Neuronal stem cell (in vitro differentiated cells): ENCODE measurements at regions not wholly inside any gene's neighbourhood (a gene's known extent, or its start where the extent isn't known, plus 50 kb on each side); places are given as distances from the start of the nearest gene placed in this dataset.

Experiments used
- DNase-seq: peaks from one replicate; pipeline ENCODE4 v3.0.0-alpha.2; 2013; ENCODE audit warnings: low spot score
- H2AFZ ChIP-seq: one replicate; pipeline ENCODE4 v1.6.1; 2013; ENCODE audit warnings: mild to moderate bottlenecking, low read length, inconsistent platforms
- H2AK5ac ChIP-seq: 2 replicates; pipeline ENCODE4 v1.6.1; 2013; ENCODE audit warnings: low read depth, mild to moderate bottlenecking, inconsistent platforms, low read length, moderate library complexity, mixed read lengths
- H2BK120ac ChIP-seq: 2 replicates; pipeline ENCODE4 v1.6.1; 2013; ENCODE audit warnings: low read depth, mild to moderate bottlenecking, inconsistent platforms, low read length, moderate library complexity, mixed read lengths
- H2BK12ac ChIP-seq: one replicate; pipeline ENCODE4 v1.6.1; 2013; ENCODE audit warnings: low read length, inconsistent platforms
- H2BK15ac ChIP-seq: 2 replicates; pipeline ENCODE4 v1.6.1; 2013; ENCODE audit warnings: mild to moderate bottlenecking, low read length, inconsistent platforms, mixed read lengths
- H2BK5ac ChIP-seq: one replicate; pipeline ENCODE4 v1.6.1; 2013; ENCODE audit warnings: inconsistent platforms, mild to moderate bottlenecking, low read length, moderate library complexity
- H3K14ac ChIP-seq: one replicate; pipeline ENCODE4 v1.6.1; 2013; ENCODE audit warnings: low read length, inconsistent platforms
- H3K18ac ChIP-seq: 2 replicates; pipeline ENCODE4 v1.6.1; 2013; ENCODE audit warnings: low read length, inconsistent platforms
- H3K23ac ChIP-seq: 2 replicates; pipeline ENCODE4 v1.6.1; 2013; ENCODE audit warnings: low read depth, mild to moderate bottlenecking, mixed read lengths, low read length, inconsistent platforms; ENCODE audit not compliant: poor library complexity
- H3K27ac ChIP-seq: replicated peaks from 3 replicates; pipeline ENCODE4 v1.5.1; 2013; ENCODE audit warnings: low read length, inconsistent platforms
- H3K27me3 ChIP-seq, 3 experiments: 2 replicates each; pipeline ENCODE4 v1.6.1; 2013; ENCODE audit warnings: low read length in 3 of 3, mild to moderate bottlenecking in 2 of 3, inconsistent platforms in 1 of 3, low read depth in 1 of 3, mixed read lengths in 1 of 3, moderate library complexity in 1 of 3; ENCODE audit not compliant: control insufficient read depth in 3 of 3, insufficient read depth in 3 of 3
- H3K36me3 ChIP-seq, 2 donors: replicated peaks in 1 of 2; 2 replicates each; pipeline ENCODE4 v1.6.1; 2013; ENCODE audit warnings: low read length in 2 of 2; ENCODE audit not compliant: control insufficient read depth in 2 of 2, insufficient read depth in 2 of 2
- H3K4ac ChIP-seq: 2 replicates; pipeline ENCODE4 v1.6.1; 2013; ENCODE audit warnings: inconsistent platforms, mild to moderate bottlenecking, low read length, moderate library complexity
- H3K4me1 ChIP-seq, 2 donors: 1 replicate in 1 of 2; 2 replicates in 1 of 2; pipeline ENCODE4 v1.6.1; 2013; ENCODE audit warnings: low read length in 2 of 2, low read depth in 1 of 2; ENCODE audit not compliant: control insufficient read depth in 2 of 2, insufficient read depth in 1 of 2
- H3K4me2 ChIP-seq: one replicate; pipeline ENCODE4 v1.6.1; 2013; ENCODE audit warnings: mild to moderate bottlenecking, low read length, inconsistent platforms; ENCODE audit not compliant: insufficient read depth, poor library complexity, severe bottlenecking
- H3K4me3 ChIP-seq, 2 donors: 2 replicates each; pipeline ENCODE4 v1.5.1; 2013; ENCODE audit warnings: low read length in 2 of 2, mild to moderate bottlenecking in 2 of 2, inconsistent platforms in 1 of 2, moderate library complexity in 1 of 2
- H3K79me1 ChIP-seq: one replicate; pipeline ENCODE4 v1.6.1; 2013; ENCODE audit warnings: low read depth, mild to moderate bottlenecking, inconsistent platforms, low read length, moderate library complexity
- H3K9ac ChIP-seq: one replicate; pipeline ENCODE4 v1.6.1; 2013; ENCODE audit warnings: mild to moderate bottlenecking, low read depth, low read length, inconsistent platforms; ENCODE audit not compliant: poor library complexity
- H3K9me3 ChIP-seq, 2 donors: replicated peaks in 1 of 2; 2 replicates each; pipeline versions ENCODE3 to v1.6.1; 2013; ENCODE audit warnings: low read length in 2 of 2, mild to moderate bottlenecking in 2 of 2, inconsistent platforms in 1 of 2, low read depth in 1 of 2, mixed read lengths in 1 of 2, moderate library complexity in 1 of 2; ENCODE audit not compliant: control insufficient read depth in 2 of 2, insufficient read depth in 1 of 2
- H4K8ac ChIP-seq: one replicate; pipeline ENCODE4 v1.6.1; 2013; ENCODE audit warnings: low read depth, mild to moderate bottlenecking, inconsistent platforms, low read length, moderate library complexity
- H4K91ac ChIP-seq: one replicate; pipeline ENCODE4 v1.6.1; 2013; ENCODE audit warnings: low read length, low read depth, mild to moderate bottlenecking, inconsistent platforms; ENCODE audit not compliant: poor library complexity
- WGBS, 2 donors: extraction: QIAGEN DNeasy Blood & Tissue Kit; methylation state at CpG; one replicate each; pipeline ENCODE4 v1.1.7; 2013; ENCODE audit warnings: missing lambda C conversion rate in 2 of 2, mixed read lengths in 1 of 2; ENCODE audit not compliant: insufficient read length in 2 of 2, insufficient replicate concordance in 1 of 2; ENCODE audit errors: extremely low coverage in 2 of 2; 5-methylcytosine and 5-hydroxymethylcytosine counted together

- Histone ChIP-seq H2AFZ (no peak overlapping the region), H3K4me1 (no peaks in the 10 kb centered on the region), H3K27ac (no peak overlapping the region), H4K8ac (no peak overlapping the region), H3K27me3 (no peaks in the 10 kb centered on the region), H2AK5ac (no peak overlapping the region), H3K14ac (no peak overlapping the region), H3K9ac (no peak overlapping the region), H3K79me1 (no peaks in the 10 kb centered on the region), H2BK5ac (no peak overlapping the region), H3K23ac (no peak overlapping the region), H3K4me3 (no peak overlapping the region), H3K4me2 (no peak overlapping the region), H4K91ac (no peak overlapping the region), H2BK120ac (no peak overlapping the region), H3K4ac (no peak overlapping the region), H3K9me3 (no peaks in the 10 kb centered on the region), H3K18ac (no peak overlapping the region), H3K36me3 (no peaks in the 10 kb centered on the region), H2BK12ac (no peak overlapping the region), H2BK15ac (no peak overlapping the region)
- WGBS, 2 donors, result no CpG with 5 or more reads among the region's 7 CpGs
- DNase-seq, result no peak
These were observed 168.0 kb downstream of the DKK1 start for GRCh38 chr10:52481986-52482555.

- H2BK12ac ChIP-seq, result no peak overlapping the region
- no peak overlapping the region for H3K4me3 ChIP-seq
- no peak overlapping the region for H3K14ac ChIP-seq
- H3K23ac ChIP-seq, result no peak overlapping the region
- H3K36me3 ChIP-seq, result no peaks in the 10 kb centered on the region
- no CpG with 5 or more reads among the region's 3 CpGs for WGBS, 2 donors
- H2AK5ac ChIP-seq, result no peak overlapping the region
- H3K9me3 ChIP-seq, result no peaks in the 10 kb centered on the region
- no peak overlapping the region for H3K9ac ChIP-seq
- H3K4me1 ChIP-seq, result no peaks in the 10 kb centered on the region
- no peak overlapping the region for H3K4ac ChIP-seq
- H4K91ac ChIP-seq, result no peak overlapping the region
- no peak overlapping the region for H3K27ac ChIP-seq
- H2AFZ ChIP-seq, result no peak overlapping the region
- H2BK15ac ChIP-seq, result no peak overlapping the region
- no peak overlapping the region for H3K4me2 ChIP-seq
- DNase-seq, result no peak
- no peak overlapping the region for H2BK5ac ChIP-seq
- no peak overlapping the region for H2BK120ac ChIP-seq
- no peak overlapping the region for H3K18ac ChIP-seq
- H3K27me3 ChIP-seq, result no peaks in the 10 kb centered on the region
- no peaks in the 10 kb centered on the region for H3K79me1 ChIP-seq
- H4K8ac ChIP-seq, result no peak overlapping the region
These were observed 169.5 kb downstream of the DKK1 start for GRCh38 chr10:52483587-52483986.

DNA sequence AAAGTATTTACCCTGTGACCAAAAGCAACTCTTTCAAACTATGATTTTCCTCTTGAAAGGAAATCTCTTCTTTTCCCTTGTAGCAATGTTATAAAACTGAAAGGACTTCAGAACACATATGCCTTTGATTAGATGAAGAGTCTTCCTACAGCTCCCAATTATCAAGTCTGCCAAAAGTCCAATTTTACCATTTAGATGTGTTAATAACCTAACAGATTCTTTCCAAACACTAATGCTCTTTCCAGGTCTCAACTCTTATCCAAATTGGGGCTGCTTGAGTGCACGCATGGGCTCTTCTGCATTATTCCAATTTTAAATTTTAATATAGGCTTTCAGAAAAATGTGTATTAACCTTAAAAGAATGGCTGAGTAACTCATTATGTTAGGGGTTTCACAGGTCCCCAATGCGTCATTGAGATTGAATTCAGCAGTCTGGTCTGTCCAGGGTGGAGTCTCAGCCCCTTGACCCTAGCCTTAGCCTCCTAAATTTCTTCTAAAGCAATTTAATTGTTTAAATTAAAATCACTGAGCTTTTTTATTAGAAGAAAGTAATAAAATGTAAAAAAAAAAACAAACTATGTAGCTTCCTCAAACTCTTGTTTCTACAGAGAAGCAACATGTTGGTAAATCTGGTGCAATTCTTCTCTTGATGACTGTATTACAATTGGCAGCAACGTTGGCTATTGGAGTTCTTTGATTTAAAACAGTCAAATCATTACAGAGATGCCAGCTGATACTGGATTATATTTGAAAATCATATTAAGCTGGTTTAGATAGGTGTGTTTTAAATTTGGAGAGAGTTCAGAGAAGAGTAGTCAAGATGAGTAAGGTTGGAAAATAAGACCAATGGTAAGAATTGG is 170.4 kb downstream of the DKK1 start:
- H3K36me3 ChIP-seq, result no peaks in the 10 kb centered on the region
- H3K9ac ChIP-seq, result no peak overlapping the region
- H3K18ac ChIP-seq, result no peak overlapping the region
- no peak overlapping the region for H2AK5ac ChIP-seq
- H3K9me3 ChIP-seq, result no peaks in the 10 kb centered on the region
- no peak overlapping the region for H2BK5ac ChIP-seq
- DNase-seq, result no peak
- H3K4me1 ChIP-seq, result no peaks in the 10 kb centered on the region
- H4K8ac ChIP-seq, result no peak overlapping the region
- no peak overlapping the region for H3K27ac ChIP-seq
- H3K4ac ChIP-seq, result no peak overlapping the region
- no peak overlapping the region for H2BK15ac ChIP-seq
- H4K91ac ChIP-seq, result no peak overlapping the region
- whole genome bisulfite sequencing, 2 donors, result no CpG with 5 or more reads among the region's 3 CpGs
- no peaks in the 10 kb centered on the region for H3K79me1 ChIP-seq
- H3K4me2 ChIP-seq, result no peak overlapping the region
- H3K23ac ChIP-seq, result no peak overlapping the region
- no peak overlapping the region for H2BK120ac ChIP-seq
- no peak overlapping the region for H3K14ac ChIP-seq
- H2AFZ ChIP-seq, result no peak overlapping the region
- H2BK12ac ChIP-seq, result no peak overlapping the region
- H3K27me3 ChIP-seq, result no peaks in the 10 kb centered on the region
- H3K4me3 ChIP-seq, result no peak overlapping the region

GRCh38 chr10:52485462-52485861 is 171.4 kb downstream of the DKK1 start:
- Histone ChIP-seq H2AK5ac (no peak overlapping the region), H3K4me1 (no peaks in the 10 kb centered on the region), H2BK5ac (no peak overlapping the region), H3K9ac (no peak overlapping the region), H3K27me3 (no peaks in the 10 kb centered on the region), H3K18ac (no peak overlapping the region), H2BK15ac (no peak overlapping the region), H2BK120ac (no peak overlapping the region), H4K8ac (no peak overlapping the region), H2BK12ac (no peak overlapping the region), H3K79me1 (no peaks in the 10 kb centered on the region), H2AFZ (no peak overlapping the region), H3K23ac (no peak overlapping the region), H3K27ac (no peak overlapping the region), H4K91ac (no peak overlapping the region), H3K4ac (no peak overlapping the region), H3K9me3 (no peaks in the 10 kb centered on the region), H3K4me3 (no peak overlapping the region), H3K36me3 (no peaks in the 10 kb centered on the region), H3K14ac (no peak overlapping the region), H3K4me2 (no peak overlapping the region)
- WGBS, 2 donors, result no CpG with 5 or more reads among the region's 1 CpG
- no peak for DNase-seq
